Renal pelvis (tissue), 1 donor: ENCODE measurements at regions not wholly inside any gene's neighbourhood (a gene's known extent, or its start where the extent isn't known, plus 50 kb on each side); places are given as distances from the start of the nearest gene placed in this dataset.
A peak's percentile ranks its signal among the peaks of the same experiment; 100 is the strongest.

Experiments
- DNase-seq: peaks from one replicate; pipeline ENCODE4 v3.0.0-alpha.2; 2013

GRCh38 chr2:60657673-60658072 lies 98.4 kb upstream of the PAPOLG start:
- DNase-seq = no peak

- no peak for DNase-seq
Observed at GRCh38 chr2:60659026-60659425, 97.0 kb upstream of the PAPOLG start.

GRCh38 chr2:60661073-60661738 lies 94.9 kb upstream of the PAPOLG start:
- no peak for DNase-seq

DNA sequence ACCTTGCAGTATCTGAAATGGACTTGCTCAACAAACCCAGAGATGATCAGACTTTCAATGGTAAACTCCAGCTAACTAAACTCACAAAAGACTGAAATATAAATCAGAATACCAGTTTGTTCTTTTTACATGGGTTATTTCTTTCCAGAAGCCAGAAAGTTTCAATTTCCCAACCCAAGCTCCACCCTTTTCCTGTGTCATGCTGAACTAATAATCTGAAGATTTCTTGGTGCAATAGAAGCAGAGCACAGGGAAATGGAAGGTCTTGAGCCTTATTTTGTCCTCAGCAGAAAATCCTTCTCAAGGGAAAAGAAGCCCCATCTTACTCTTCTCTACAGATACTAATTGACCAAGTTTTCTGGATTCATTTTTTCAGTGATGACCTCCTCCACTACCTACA lies 93.3 kb upstream of the PAPOLG start:
- DNase-seq = no peak

DNA sequence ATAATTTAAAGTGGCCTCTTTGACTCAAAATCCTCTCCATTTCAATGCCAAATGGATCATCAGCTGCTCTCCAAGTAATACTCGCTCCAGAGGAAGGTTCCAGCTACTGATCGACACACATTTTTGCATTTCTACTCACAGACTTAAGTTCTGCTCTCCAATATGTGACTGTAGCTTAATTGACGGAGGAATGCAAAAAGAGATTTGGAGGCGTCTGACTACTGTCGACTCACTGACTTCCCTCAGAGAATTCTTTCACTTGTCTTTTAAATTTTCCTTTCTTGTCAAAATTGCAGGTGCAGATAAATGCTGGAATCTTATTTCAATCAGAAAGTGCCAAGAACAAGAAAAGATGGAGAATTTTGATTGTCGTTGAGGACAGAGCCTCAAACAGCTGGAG lies 84.1 kb upstream of the PAPOLG start:
- DNase-seq = no peak

GRCh38 chr2:60674524-60675165 lies 81.4 kb upstream of the PAPOLG start:
- DNase-seq = peak; percentile 65

GRCh38 chr2:60675301-60675700 lies 80.8 kb upstream of the PAPOLG start:
- no peak for DNase-seq

DNA sequence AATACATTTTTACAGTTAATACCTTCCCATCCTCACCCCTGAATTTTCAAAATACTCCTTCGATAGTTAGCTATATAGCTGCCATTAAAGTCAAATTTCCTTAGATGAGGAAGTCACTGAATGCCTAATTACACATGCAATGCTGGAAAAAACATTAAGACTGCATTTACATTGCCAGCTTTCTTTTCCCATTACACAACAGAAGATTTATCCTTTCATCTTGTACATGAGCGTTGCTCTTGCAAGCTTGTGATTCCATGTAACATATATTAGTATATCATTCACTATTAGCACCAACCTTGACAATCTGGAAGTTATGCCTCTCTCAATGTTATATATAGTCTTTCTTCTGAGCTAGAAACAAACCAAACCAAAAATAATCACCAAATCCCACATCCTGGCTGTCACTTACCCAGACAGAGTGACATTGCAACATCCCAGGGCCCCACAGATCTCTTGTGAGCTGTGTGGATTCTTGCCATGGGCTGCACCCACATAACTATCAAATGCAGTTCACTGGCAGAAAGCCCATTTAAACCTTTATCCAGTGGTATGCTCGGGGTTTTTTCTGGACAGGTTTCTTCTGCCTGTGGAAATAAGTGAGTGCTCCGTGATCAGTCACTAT lies 79.2 kb upstream of the PAPOLG start:
- DNase-seq = no peak

DNA sequence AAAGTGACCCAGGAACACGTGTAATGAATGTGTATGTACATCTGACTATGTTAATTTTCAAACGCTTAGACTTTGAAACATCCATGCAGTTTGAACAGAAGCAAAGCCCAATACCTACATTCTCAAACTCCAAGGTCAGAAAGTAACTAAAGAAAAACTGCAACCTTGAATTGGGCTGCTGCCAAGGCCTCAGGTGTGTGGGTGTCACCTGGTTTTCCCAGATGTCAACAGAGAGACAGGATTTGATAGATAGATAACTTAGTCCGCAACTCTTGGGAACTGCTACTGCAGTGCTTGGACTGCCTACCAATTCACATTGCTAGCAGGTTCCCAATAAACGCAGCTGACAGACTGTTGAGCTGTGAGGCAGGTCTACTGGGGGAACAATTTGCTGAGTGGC lies 78.7 kb upstream of the PAPOLG start:
- no peak for DNase-seq

GRCh38 chr2:60678551-60678950 lies 77.5 kb upstream of the PAPOLG start:
- no peak for DNase-seq

GRCh38 chr2:60679036-60679780 lies 76.9 kb upstream of the PAPOLG start:
- DNase-seq = no peak

GRCh38 chr2:60693551-60693950 lies 62.5 kb upstream of the PAPOLG start:
- no peak for DNase-seq

DNA sequence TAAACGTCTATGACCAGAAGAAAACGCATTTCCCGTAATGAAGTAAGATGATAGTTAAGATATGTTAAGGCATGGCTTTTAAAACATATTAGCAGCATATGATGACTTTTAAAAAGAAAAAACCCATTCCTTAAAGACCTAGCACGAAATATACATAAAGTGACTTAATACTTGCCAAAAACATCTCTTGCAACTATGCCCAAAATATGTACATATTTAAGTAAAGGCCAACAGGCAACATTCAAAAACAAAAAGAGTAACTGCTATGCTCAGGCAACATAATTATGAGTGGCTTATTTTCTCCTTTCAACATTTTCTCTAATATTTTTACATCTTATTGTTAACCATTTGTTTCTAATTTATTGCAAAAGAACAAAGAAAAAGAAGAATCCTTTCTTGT lies 60.3 kb upstream of the PAPOLG start:
- DNase-seq = no peak

GRCh38 chr2:60699617-60700016 lies 56.5 kb upstream of the PAPOLG start:
- DNase-seq = no peak

DNA sequence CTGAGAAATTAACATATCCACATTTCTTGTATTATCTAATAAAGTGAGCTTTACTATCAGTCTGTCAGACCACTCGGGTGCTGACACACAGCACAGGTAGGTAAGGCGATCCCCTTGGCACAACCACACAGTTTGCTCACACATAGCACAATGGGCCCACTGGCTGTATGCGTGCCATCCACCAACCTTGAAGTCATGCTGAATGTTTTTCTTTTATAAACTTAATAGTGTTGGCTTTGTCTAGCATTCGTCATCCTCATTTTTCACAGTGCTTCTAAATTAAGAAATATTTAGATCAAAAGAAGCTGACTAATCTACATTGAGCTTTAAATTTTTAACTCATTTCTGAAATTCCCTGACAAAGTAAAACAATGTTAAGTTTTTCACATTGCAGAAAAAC lies 50.0 kb upstream of the PAPOLG start:
- no peak for DNase-seq
